H1 (cell line): ENCODE measurements at regions not wholly inside any gene's neighbourhood (a gene's known extent, or its start where the extent isn't known, plus 50 kb on each side); places are given as distances from the start of the nearest gene placed in this dataset.

Experiments
- CTCF ChIA-PET: fragments of 300-600 bp; sonication (Branson Sonifier 250); formaldehyde crosslinking; loops from one replicate; lab custom pipeline; 2021; ENCODE audit not compliant: partially characterized antibody; lab: Charles Lee
- POLR2A ChIA-PET: fragments of 300-600 bp; sonication (Branson Sonifier 250); formaldehyde crosslinking; loops from one replicate; lab custom pipeline; 2021; ENCODE audit warnings: inconsistent platforms; ENCODE audit not compliant: partially characterized antibody; lab: Charles Lee
- DNase-seq, 2 experiments: peaks; one replicate each; pipeline versions ENCODE4 v3.0.0 to v3.0.0-alpha.2; 2010 to 2022; ENCODE audit warnings: low spot score in 2 of 2, low read depth in 1 of 2, mixed read lengths in 1 of 2
- FAIRE-seq: peaks from 2 replicates; lab custom pipeline; 2011; peaks lifted over from hg19 to GRCh38; lab: Jason Lieb, UNC
- H2AFZ ChIP-seq: 2 replicates; pipeline ENCODE4 v1.8.1; 2012; ENCODE audit warnings: low read length, inconsistent platforms
- H2AK5ac ChIP-seq: 2 replicates; pipeline ENCODE4 v1.6.1; 2013; ENCODE audit warnings: low read depth, low read length
- H2BK120ac ChIP-seq: replicated peaks from 2 replicates; pipeline ENCODE3; 2013; ENCODE audit warnings: low read depth, low read length, inconsistent platforms
- H2BK12ac ChIP-seq: 2 replicates; pipeline ENCODE4 v1.6.1; 2013; ENCODE audit warnings: low read depth, low read length
- H2BK15ac ChIP-seq: 2 replicates; pipeline ENCODE4 v1.6.1; 2013; ENCODE audit warnings: low read length
- H2BK20ac ChIP-seq: 2 replicates; pipeline ENCODE4 v1.6.1; 2013; ENCODE audit warnings: low read length
- H2BK5ac ChIP-seq: 2 replicates; pipeline ENCODE4 v1.6.1; 2013; ENCODE audit warnings: low read depth, low read length
- H3K14ac ChIP-seq: 2 replicates; pipeline ENCODE4 v1.6.1; 2013; ENCODE audit warnings: inconsistent platforms; ENCODE audit not compliant: insufficient read length
- H3K18ac ChIP-seq: 2 replicates; pipeline ENCODE4 v1.6.1; 2013; ENCODE audit warnings: low read length; ENCODE audit errors: extremely low read depth
- H3K23ac ChIP-seq: 2 replicates; pipeline ENCODE4 v1.6.1; 2013; ENCODE audit warnings: inconsistent platforms; ENCODE audit not compliant: insufficient read length
- H3K23me2 ChIP-seq: 2 replicates; pipeline ENCODE4 v1.6.1; 2013; ENCODE audit warnings: low read depth, low read length
- H3K27ac ChIP-seq: 2 replicates; pipeline ENCODE4 v1.6.1; 2011; ENCODE audit warnings: low read depth, low read length, inconsistent platforms
- H3K27me3 ChIP-seq, 4 experiments: replicated peaks in 1 of 4; 1 replicate in 1 of 4; 2 replicates in 3 of 4; pipeline versions ENCODE4 v1.6.1 to v1.8.1; 2011 to 2013; ENCODE audit warnings: low read length in 3 of 4, mild to moderate bottlenecking in 3 of 4, inconsistent platforms in 2 of 4, mixed read lengths in 2 of 4, moderate library complexity in 1 of 4; ENCODE audit not compliant: control insufficient read depth in 3 of 4, insufficient read depth in 3 of 4; ENCODE audit errors: extremely low read depth in 1 of 4
- H3K36me3 ChIP-seq, 4 experiments: 2 replicates each; pipeline versions ENCODE4 v1.6.1 to v1.8.1; 2011 to 2013; ENCODE audit warnings: mild to moderate bottlenecking in 4 of 4, low read length in 3 of 4, moderate library complexity in 2 of 4, control low read depth in 1 of 4, inconsistent platforms in 1 of 4; ENCODE audit not compliant: insufficient read depth in 4 of 4, control insufficient read depth in 2 of 4
- H3K4ac ChIP-seq: replicated peaks from 2 replicates; pipeline ENCODE3; 2013; ENCODE audit warnings: low read length, low read depth, mixed read lengths, inconsistent platforms; ENCODE audit not compliant: insufficient read length
- H3K4me1 ChIP-seq, 4 experiments: replicated peaks in 1 of 4; 1 replicate in 1 of 4; 2 replicates in 3 of 4; pipeline versions ENCODE4 v1.6.1 to v1.8.1; 2011 to 2013; ENCODE audit warnings: low read length in 3 of 4, inconsistent platforms in 2 of 4, mixed read lengths in 1 of 4; ENCODE audit not compliant: insufficient read depth in 4 of 4, control insufficient read depth in 3 of 4
- H3K4me2 ChIP-seq, 2 experiments: 2 replicates each; pipeline versions ENCODE4 v1.6.1 to v1.8.1; 2011 to 2013; ENCODE audit warnings: low read depth in 2 of 2, low read length in 2 of 2, control low read depth in 1 of 2, inconsistent platforms in 1 of 2, mild to moderate bottlenecking in 1 of 2; ENCODE audit not compliant: insufficient read depth in 1 of 2
- H3K4me3 ChIP-seq, 4 experiments: fragments of 200-600, 300-600 bp in 1 of 4; sonication (generic), shearing (Covaris generic), sonication (Bioruptor Twin) in 1 of 4; 2 replicates each; pipeline versions ENCODE4 v1.5.1 to v1.8.1; 2011 to 2016; ENCODE audit warnings: low read length in 4 of 4, low read depth in 3 of 4, control low read depth in 2 of 4, inconsistent platforms in 2 of 4, mild to moderate bottlenecking in 2 of 4, mixed read lengths in 1 of 4, moderate library complexity in 1 of 4; ENCODE audit not compliant: insufficient read depth in 2 of 4; ENCODE audit errors: extremely low read depth in 1 of 4
- H3K56ac ChIP-seq: replicated peaks from 2 replicates; pipeline ENCODE3; 2013; ENCODE audit warnings: low read depth, mild to moderate bottlenecking, mixed read lengths, low read length, inconsistent platforms; ENCODE audit not compliant: insufficient read length
- H3K79me1 ChIP-seq: 2 replicates; pipeline ENCODE4 v1.6.1; 2013; ENCODE audit warnings: low read depth, low read length, control low read depth
- H3K79me2 ChIP-seq, 2 experiments: 2 replicates each; pipeline versions ENCODE4 v1.6.1 to v1.8.1; 2012 to 2013; ENCODE audit warnings: low read length in 2 of 2, mild to moderate bottlenecking in 2 of 2, inconsistent platforms in 1 of 2; ENCODE audit not compliant: insufficient read depth in 2 of 2, control insufficient read depth in 1 of 2
- H3K9ac ChIP-seq, 4 experiments: replicated peaks in 1 of 4; 1 replicate in 1 of 4; 2 replicates in 3 of 4; pipeline versions ENCODE4 v1.6.1 to v1.8.1; 2011 to 2013; ENCODE audit warnings: low read depth in 3 of 4, low read length in 3 of 4, control low read depth in 2 of 4, mild to moderate bottlenecking in 2 of 4, moderate library complexity in 2 of 4, inconsistent platforms in 1 of 4; ENCODE audit errors: extremely low read depth in 1 of 4
- H3K9me3 ChIP-seq, 2 experiments: 2 replicates each; pipeline versions ENCODE4 v1.6.1 to v1.8.1; 2012 to 2013; ENCODE audit warnings: mild to moderate bottlenecking in 2 of 2, moderate library complexity in 2 of 2, control low read depth in 1 of 2, inconsistent platforms in 1 of 2, low read depth in 1 of 2, low read length in 1 of 2, mixed read lengths in 1 of 2; ENCODE audit not compliant: insufficient read depth in 2 of 2
- H4K20me1 ChIP-seq, 2 experiments: replicated peaks in 1 of 2; 2 replicates each; pipeline versions ENCODE3 to v1.8.1; 2011 to 2013; ENCODE audit warnings: inconsistent platforms in 2 of 2, low read length in 2 of 2, mild to moderate bottlenecking in 1 of 2; ENCODE audit not compliant: insufficient read depth in 2 of 2, control insufficient read depth in 1 of 2
- H4K5ac ChIP-seq: 2 replicates; pipeline ENCODE4 v1.6.1; 2013; ENCODE audit warnings: low read length, low read depth, mixed read lengths, inconsistent platforms; ENCODE audit not compliant: insufficient read length
- H4K8ac ChIP-seq: 2 replicates; pipeline ENCODE4 v1.8.0; 2013; ENCODE audit warnings: mild to moderate bottlenecking, moderate library complexity, low read length, inconsistent platforms; ENCODE audit not compliant: insufficient read depth; ENCODE audit errors: extremely low read depth
- H4K91ac ChIP-seq: replicated peaks from 2 replicates; pipeline ENCODE3; 2013; ENCODE audit warnings: low read length, mixed read lengths, inconsistent platforms; ENCODE audit not compliant: insufficient read length
- CHD2 ChIP-seq: IDR thresholded peaks from 2 replicates; pipeline ENCODE4 v1.6.1; 2012; ENCODE audit warnings: low read length, improper control_type of control experiment
- CTCF ChIP-seq, 3 experiments: IDR thresholded peaks; 1 replicate in 2 of 3; 2 replicates in 1 of 3; pipeline versions ENCODE4 v1.5.1 to v1.6.1; 2011; ENCODE audit warnings: low read length in 3 of 3, mild to moderate bottlenecking in 3 of 3, inconsistent platforms in 2 of 3, low read depth in 1 of 3, moderate library complexity in 1 of 3; ENCODE audit not compliant: insufficient read depth in 1 of 3; ENCODE audit errors: control extremely low read depth in 1 of 3
- JUND ChIP-seq: IDR thresholded peaks from 2 replicates; pipeline ENCODE4 v1.6.1; 2011; ENCODE audit warnings: mild to moderate bottlenecking, improper control_type of control experiment, low read length
- KDM4A ChIP-seq: IDR thresholded peaks from one replicate; pipeline ENCODE4 v1.7.1; 2012; ENCODE audit warnings: low read depth, mild to moderate bottlenecking, moderate library complexity, low read length, inconsistent platforms; ENCODE audit not compliant: severe bottlenecking
- POLR2AphosphoS5 ChIP-seq: IDR thresholded peaks from 2 replicates; pipeline ENCODE4 v1.6.1; 2011; ENCODE audit warnings: low read depth, low read length
- RAD21 ChIP-seq, 2 experiments: IDR thresholded peaks in 1 of 2; conservative IDR thresholded peaks in 1 of 2; 2 replicates each; pipeline ENCODE4 v1.6.1; 2011; ENCODE audit warnings: low read depth in 2 of 2, low read length in 2 of 2, improper control_type of control experiment in 1 of 2, inconsistent platforms in 1 of 2, mild to moderate bottlenecking in 1 of 2, moderate library complexity in 1 of 2
- SAP30 ChIP-seq: fragments of 300-600 bp; sonication (generic); IDR thresholded peaks from 2 replicates; pipeline ENCODE4 v1.7.1; 2012; ENCODE audit warnings: low read length, moderate library complexity, mild to moderate bottlenecking, inconsistent platforms; ENCODE audit not compliant: insufficient read depth, insufficient replicate concordance
- SRF ChIP-seq: IDR thresholded peaks from 2 replicates; pipeline ENCODE4 v1.6.1; 2011; ENCODE audit warnings: mild to moderate bottlenecking, low read depth, low read length, moderate library complexity
- USF2 ChIP-seq: IDR thresholded peaks from 2 replicates; pipeline ENCODE4 v1.6.1; 2011; ENCODE audit warnings: low read length, improper control_type of control experiment
- ZNF274 ChIP-seq: IDR thresholded peaks from 2 replicates; pipeline ENCODE4 v1.7.0; 2012; ENCODE audit warnings: low read length, borderline replicate concordance; ENCODE audit errors: extremely low read depth
- WGBS, 2 experiments: shearing (Covaris generic) in 1 of 2; methylation state at CpG; one replicate each; pipeline versions ENCODE4 v1.1.6 to v1.1.7; 2013 to 2015; ENCODE audit warnings: low lambda C conversion rate in 2 of 2, mixed read lengths in 2 of 2, inconsistent platforms in 1 of 2, low coverage in 1 of 2, missing lambda C conversion rate in 1 of 2; ENCODE audit not compliant: insufficient replicate concordance in 2 of 2, insufficient coverage in 1 of 2, insufficient read length in 1 of 2; ENCODE audit errors: extremely low coverage in 1 of 2, missing lambda C conversion rate in 1 of 2; 5-methylcytosine and 5-hydroxymethylcytosine counted together

- Histone ChIP-seq H4K5ac (no peak overlapping the region), H2BK12ac (no peak overlapping the region), H3K23ac (no peak overlapping the region), H3K27ac (no peak overlapping the region), H3K79me1 (no peaks in the 10 kb centered on the region), H3K36me3 (no peaks in the 10 kb centered on the region), H2AK5ac (no peak overlapping the region), H3K4me3 (no peak overlapping the region), H4K8ac (no peak overlapping the region), H3K4me2 (no peak overlapping the region), H3K79me2 (no peaks in the 10 kb centered on the region), H3K18ac (no peak overlapping the region), H4K91ac (no peak overlapping the region), H3K9me3 (no peaks in the 10 kb centered on the region), H2BK20ac (no peak overlapping the region), H2BK15ac (no peak overlapping the region), H3K4ac (no peak overlapping the region), H3K56ac (no peak overlapping the region), H2AFZ (no peak overlapping the region), H3K23me2 (no peaks in the 10 kb centered on the region), H2BK5ac (no peak overlapping the region), H3K9ac (no peak overlapping the region), H2BK120ac (no peak overlapping the region), H4K20me1 (no peaks in the 10 kb centered on the region), H3K4me1 (no peaks in the 10 kb centered on the region), H3K14ac (no peak overlapping the region), H3K27me3 (no peaks in the 10 kb centered on the region)
- DNase-seq = no peak
- ChIA-PET CTCF (interaction anchor here (0.8 to 1.9 kb wide), 10 partner anchors 23 to 375 kb away, joined by 3 to 6 read pairs (median 3); no protein-coding TSS in a partner anchor), POLR2A (no interaction called here)
- no peak for FAIRE-seq
- 89% methylated on average over 1 of the region's 1 CpG; no CpG with 5 or more reads in 1 of the 2 experiments for WGBS, 2 experiments
- no peak for TF ChIP-seq CTCF (IDR thresholded peaks at IDR 0.05; ENCODE audit: control extremely low read depth in 1 of 3, insufficient read depth in 1 of 3, low read depth in 1 of 3, low read length in 3 of 3)
- no peak for TF ChIP-seq USF2
- no peak for TF ChIP-seq RAD21 (IDR thresholded peaks at IDR 0.05 in 1 of 2, conservative IDR thresholded peaks at IDR 0.05 in 1 of 2; ENCODE audit: low read depth in 2 of 2, low read length in 2 of 2)
- TF ChIP-seq ZNF274 = no peak
- no peak for TF ChIP-seq KDM4A
- TF ChIP-seq JUND = no peak
- no peak for TF ChIP-seq SRF
- TF ChIP-seq POLR2AphosphoS5 = no peak
- no peak for TF ChIP-seq CHD2
- TF ChIP-seq SAP30 = no peak
Observed at GRCh38 chr3:64405211-64405835, 180.1 kb upstream of the PRICKLE2 start.
